ENCODE measurements at regions not wholly inside any gene's neighbourhood (a gene's known extent, or its start where the extent isn't known, plus 50 kb on each side); places are given as distances from the start of the nearest gene placed in this dataset.

DNA sequence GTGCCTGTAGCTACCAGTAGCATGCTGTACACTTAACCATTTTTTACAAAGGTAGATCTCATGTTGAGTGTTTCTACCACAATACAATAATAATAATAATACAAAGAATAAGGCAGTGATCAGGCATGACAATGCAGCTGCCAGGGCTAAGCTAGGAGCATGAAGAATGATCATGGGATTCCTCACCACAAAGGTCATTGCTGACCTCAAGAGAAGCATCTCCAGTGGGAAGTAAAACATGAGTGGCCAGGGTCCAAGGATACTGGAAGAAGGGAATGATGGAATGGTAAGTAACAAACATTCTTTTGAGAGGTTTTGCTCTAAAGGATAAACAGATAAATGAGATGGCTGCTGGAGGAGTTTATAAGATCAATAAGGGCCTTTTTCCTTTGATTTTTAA lies 591.1 kb downstream of the TNS3 start:
- H3K36me3 ChIP-seq: no peaks in the 10 kb centered on the region
- intact Hi-C loops (cut with DNase I; ENCODE audit: low total_unique reads): no loop called here
- no peak overlapping the region for H3K27ac ChIP-seq
- H3K4me3 ChIP-seq: no peak overlapping the region
- no peaks in the 10 kb centered on the region for H3K4me1 ChIP-seq
- DNase-seq: no peak
- no peak for TF ChIP-seq POLR2A (IDR thresholded peaks at IDR 0.05)
- H3K27me3 ChIP-seq: no peaks in the 10 kb centered on the region
- H3K9me3 ChIP-seq: no peaks in the 10 kb centered on the region

- Histone ChIP-seq H3K4me3 (no peak overlapping the region), H3K36me3 (no peaks in the 10 kb centered on the region), H3K4me1 (no peaks in the 10 kb centered on the region), H3K27ac (no peak overlapping the region), H3K27me3 (no peaks in the 10 kb centered on the region), H3K9me3 (no peaks in the 10 kb centered on the region)
- DNase-seq: no peak
- intact Hi-C loops (cut with DNase I; ENCODE audit: low total_unique reads): no loop called here
- no peak for TF ChIP-seq CTCF (IDR thresholded peaks at IDR 0.05)
- no peak for TF ChIP-seq POLR2A (IDR thresholded peaks at IDR 0.05)
Observed at GRCh38 chr7:46989247-46989646, 592.7 kb downstream of the TNS3 start.

DNA sequence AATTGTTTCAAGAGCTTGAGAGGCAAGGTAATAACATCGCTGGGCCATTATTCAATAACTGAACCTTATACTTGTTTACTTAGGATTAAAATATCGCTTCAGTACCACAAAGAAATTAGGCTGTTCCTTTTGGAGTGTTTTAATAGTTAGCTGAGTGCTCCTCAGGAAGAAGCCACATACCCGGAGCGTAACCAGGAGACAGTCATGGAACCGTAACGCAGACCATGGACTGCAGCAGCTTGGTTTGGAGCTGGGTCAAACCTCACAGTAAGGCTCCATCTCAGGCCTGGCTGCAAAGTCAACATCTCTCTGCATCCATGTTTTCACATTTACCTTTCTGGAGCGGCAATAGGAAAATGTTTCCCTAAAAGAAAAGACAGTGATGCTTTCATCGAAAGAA lies 599.0 kb downstream of the TNS3 start:
- H3K4me3 ChIP-seq: no peak overlapping the region
- H3K27ac ChIP-seq: no peak overlapping the region
- no peaks in the 10 kb centered on the region for H3K9me3 ChIP-seq
- DNase-seq: no peak
- no peaks in the 10 kb centered on the region for H3K36me3 ChIP-seq
- intact Hi-C loops (cut with DNase I; ENCODE audit: low total_unique reads): no loop called here
- no peaks in the 10 kb centered on the region for H3K27me3 ChIP-seq
- TF ChIP-seq CTCF (IDR thresholded peaks at IDR 0.05): no peak
- no peak for TF ChIP-seq POLR2A (IDR thresholded peaks at IDR 0.05)
- H3K4me1 ChIP-seq: no peaks in the 10 kb centered on the region

- TF ChIP-seq CTCF (IDR thresholded peaks at IDR 0.05) (no peak), POLR2A (IDR thresholded peaks at IDR 0.05) (no peak)
- H3K4me3 ChIP-seq: no peak overlapping the region
- intact Hi-C loops (cut with DNase I; ENCODE audit: low total_unique reads): no loop called here
- DNase-seq: no peak
- no peak overlapping the region for H3K27ac ChIP-seq
- no peaks in the 10 kb centered on the region for H3K36me3 ChIP-seq
- H3K27me3 ChIP-seq: no peaks in the 10 kb centered on the region
- H3K9me3 ChIP-seq: no peaks in the 10 kb centered on the region
- no peaks in the 10 kb centered on the region for H3K4me1 ChIP-seq
Observed at GRCh38 chr7:46979439-46979838, 602.5 kb downstream of the TNS3 start.

DNA sequence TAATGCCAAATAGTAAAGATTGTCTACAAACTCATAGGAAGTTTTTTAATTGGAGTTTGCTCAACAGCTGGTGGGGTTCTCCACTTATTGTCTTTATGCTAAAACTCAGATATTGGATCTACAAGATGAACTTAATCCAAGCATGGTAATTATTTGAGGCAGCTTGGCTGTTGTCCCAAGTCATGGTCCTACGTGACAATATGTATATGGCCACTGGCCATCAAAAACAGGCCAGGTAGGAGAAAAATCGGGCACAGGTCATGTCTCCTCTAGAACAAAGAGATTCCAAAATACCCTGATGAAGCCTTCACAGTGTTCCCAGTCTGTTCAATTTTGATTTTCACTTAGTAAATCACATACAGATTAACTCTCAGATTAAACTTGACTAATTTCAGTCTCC lies 606.4 kb downstream of the TNS3 start:
- Histone ChIP-seq H3K4me1 (no peaks in the 10 kb centered on the region), H3K27me3 (no peaks in the 10 kb centered on the region), H3K27ac (no peak overlapping the region), H3K4me3 (no peak overlapping the region), H3K9me3 (no peaks in the 10 kb centered on the region), H3K36me3 (no peaks in the 10 kb centered on the region)
- DNase-seq: no peak
- intact Hi-C loops (cut with DNase I; ENCODE audit: low total_unique reads): no loop called here
- TF ChIP-seq POLR2A (IDR thresholded peaks at IDR 0.05): no peak
- no peak for TF ChIP-seq CTCF (IDR thresholded peaks at IDR 0.05)

GRCh38 chr7:46972205-46972604 lies 609.7 kb downstream of the TNS3 start:
- H3K4me3 ChIP-seq: no peak overlapping the region
- intact Hi-C loops (cut with DNase I; ENCODE audit: low total_unique reads): no loop called here
- DNase-seq: no peak
- TF ChIP-seq CTCF (IDR thresholded peaks at IDR 0.05) (no peak), POLR2A (IDR thresholded peaks at IDR 0.05) (no peak)
- no peaks in the 10 kb centered on the region for H3K9me3 ChIP-seq
- H3K27me3 ChIP-seq: no peaks in the 10 kb centered on the region
- H3K36me3 ChIP-seq: no peaks in the 10 kb centered on the region
- no peak overlapping the region for H3K27ac ChIP-seq
- H3K4me1 ChIP-seq: no peaks in the 10 kb centered on the region
